ENCODE measurements at regions not wholly inside any gene's neighbourhood (a gene's known extent, or its start where the extent isn't known, plus 50 kb on each side); places are given as distances from the start of the nearest gene placed in this dataset.

DNA sequence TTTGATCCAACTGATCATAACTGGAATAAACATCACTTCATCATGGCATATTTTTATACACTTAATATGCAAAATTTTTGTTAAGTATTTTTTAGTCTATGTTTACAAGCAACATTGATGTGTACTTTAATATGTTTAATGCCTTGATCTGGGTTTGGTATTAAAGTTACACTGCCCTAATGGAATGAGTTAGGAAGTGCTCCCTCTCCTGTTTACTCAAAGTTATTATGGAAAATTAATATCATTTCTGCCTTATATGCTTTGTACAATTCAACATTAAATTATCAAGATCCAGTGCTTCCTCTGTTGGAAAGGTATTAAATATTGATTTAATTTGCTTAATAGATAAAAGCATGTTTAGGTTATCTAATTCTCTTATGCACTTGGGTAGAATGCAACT is 927.3 kb upstream of the RAG2 start:
- intact Hi-C loops (cut with micrococcal nuclease; ENCODE audit: unreplicated experiment): loop anchor here (1.0 kb wide), 1 partner anchor 76 kb away; no protein-coding TSS in a partner anchor
- no peak overlapping the region for H3K4me3 Mint-ChIP-seq (ENCODE audit: low read depth, unreplicated experiment)
- BruUV-seq (replicated peaks): no TSS peak
- no peaks in the 10 kb centered on the region for H3K27me3 Mint-ChIP-seq (ENCODE audit: unreplicated experiment)
- no peak overlapping the region for H3K27ac Mint-ChIP-seq (ENCODE audit: unreplicated experiment)
- H3K4me1 Mint-ChIP-seq (ENCODE audit: low read depth, unreplicated experiment): no peaks in the 10 kb centered on the region
- DNase-seq: no peak
- H3K9me3 Mint-ChIP-seq (ENCODE audit: low read depth, unreplicated experiment): peaks cover 11% of the 10 kb centered on the region
- TF ChIP-seq, protein P1, sequence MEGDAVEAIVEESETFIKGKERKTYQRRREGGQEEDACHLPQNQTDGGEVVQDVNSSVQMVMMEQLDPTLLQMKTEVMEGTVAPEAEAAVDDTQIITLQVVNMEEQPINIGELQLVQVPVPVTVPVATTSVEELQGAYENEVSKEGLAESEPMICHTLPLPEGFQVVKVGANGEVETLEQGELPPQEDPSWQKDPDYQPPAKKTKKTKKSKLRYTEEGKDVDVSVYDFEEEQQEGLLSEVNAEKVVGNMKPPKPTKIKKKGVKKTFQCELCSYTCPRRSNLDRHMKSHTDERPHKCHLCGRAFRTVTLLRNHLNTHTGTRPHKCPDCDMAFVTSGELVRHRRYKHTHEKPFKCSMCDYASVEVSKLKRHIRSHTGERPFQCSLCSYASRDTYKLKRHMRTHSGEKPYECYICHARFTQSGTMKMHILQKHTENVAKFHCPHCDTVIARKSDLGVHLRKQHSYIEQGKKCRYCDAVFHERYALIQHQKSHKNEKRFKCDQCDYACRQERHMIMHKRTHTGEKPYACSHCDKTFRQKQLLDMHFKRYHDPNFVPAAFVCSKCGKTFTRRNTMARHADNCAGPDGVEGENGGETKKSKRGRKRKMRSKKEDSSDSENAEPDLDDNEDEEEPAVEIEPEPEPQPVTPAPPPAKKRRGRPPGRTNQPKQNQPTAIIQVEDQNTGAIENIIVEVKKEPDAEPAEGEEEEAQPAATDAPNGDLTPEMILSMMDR (IDR thresholded peaks at IDR 0.05; ENCODE audit: unreplicated experiment): no peak
- H3K36me3 Mint-ChIP-seq (ENCODE audit: insufficient read depth, unreplicated experiment): no peaks in the 10 kb centered on the region
- CTCF ChIA-PET: no interaction called here

- H3K27me3 Mint-ChIP-seq (ENCODE audit: unreplicated experiment): no peaks in the 10 kb centered on the region
- BruUV-seq (replicated peaks): no TSS peak
- no peak for DNase-seq
- H3K36me3 Mint-ChIP-seq (ENCODE audit: insufficient read depth, unreplicated experiment): no peaks in the 10 kb centered on the region
- H3K4me3 Mint-ChIP-seq (ENCODE audit: low read depth, unreplicated experiment): no peak overlapping the region
- no peaks in the 10 kb centered on the region for H3K4me1 Mint-ChIP-seq (ENCODE audit: low read depth, unreplicated experiment)
- TF ChIP-seq, protein P1 (IDR thresholded peaks at IDR 0.05; ENCODE audit: unreplicated experiment): no peak
- H3K27ac Mint-ChIP-seq (ENCODE audit: unreplicated experiment): no peak overlapping the region
- CTCF ChIA-PET: no interaction called here
- peaks cover 10% of the 10 kb centered on the region for H3K9me3 Mint-ChIP-seq (ENCODE audit: low read depth, unreplicated experiment)
- intact Hi-C loops (cut with micrococcal nuclease; ENCODE audit: unreplicated experiment): no loop called here
Observed at GRCh38 chr11:37519781-37520180, 921.7 kb upstream of the RAG2 start.

- Mint-ChIP-seq H3K4me3 (ENCODE audit: low read depth, unreplicated experiment) (peak overlapping the region; percentile 5), H3K9me3 (ENCODE audit: low read depth, unreplicated experiment) (peaks cover 6% of the 10 kb centered on the region), H3K27me3 (ENCODE audit: unreplicated experiment) (no peaks in the 10 kb centered on the region), H3K36me3 (ENCODE audit: insufficient read depth, unreplicated experiment) (peaks cover 11% of the 10 kb centered on the region), H3K27ac (ENCODE audit: unreplicated experiment) (peak overlapping the region; percentile 97), H3K4me1 (ENCODE audit: low read depth, unreplicated experiment) (peaks cover 26% of the 10 kb centered on the region)
- intact Hi-C loops (cut with micrococcal nuclease; ENCODE audit: unreplicated experiment): no loop called here
- CTCF ChIA-PET: no interaction called here
- TF ChIP-seq, protein P1 (IDR thresholded peaks at IDR 0.05; ENCODE audit: unreplicated experiment): no peak
- BruUV-seq (replicated peaks): no TSS peak
- peak; percentile 19 for DNase-seq
Observed at GRCh38 chr11:37512156-37512780, 914.2 kb upstream of the RAG2 start.

- TF ChIP-seq, protein P1 (IDR thresholded peaks at IDR 0.05; ENCODE audit: unreplicated experiment): no peak
- H3K4me1 Mint-ChIP-seq (ENCODE audit: low read depth, unreplicated experiment): peaks cover 33% of the 10 kb centered on the region
- peak; percentile 2 for DNase-seq
- intact Hi-C loops (cut with micrococcal nuclease; ENCODE audit: unreplicated experiment): no loop called here
- H3K27ac Mint-ChIP-seq (ENCODE audit: unreplicated experiment): peak overlapping the region; percentile 97
- CTCF ChIA-PET: no interaction called here
- H3K4me3 Mint-ChIP-seq (ENCODE audit: low read depth, unreplicated experiment): peak overlapping the region; percentile 5
- BruUV-seq (replicated peaks): no TSS peak
- no peaks in the 10 kb centered on the region for H3K27me3 Mint-ChIP-seq (ENCODE audit: unreplicated experiment)
- H3K9me3 Mint-ChIP-seq (ENCODE audit: low read depth, unreplicated experiment): peaks cover 6% of the 10 kb centered on the region
- peaks cover 14% of the 10 kb centered on the region for H3K36me3 Mint-ChIP-seq (ENCODE audit: insufficient read depth, unreplicated experiment)
Observed at GRCh38 chr11:37511425-37511933, 913.4 kb upstream of the RAG2 start.

Data from Calu3 (cell line).